Neural cell (in vitro differentiated cells): ENCODE measurements at regions not wholly inside any gene's neighbourhood (a gene's known extent, or its start where the extent isn't known, plus 50 kb on each side); places are given as distances from the start of the nearest gene placed in this dataset.

Experiments
- H2AFZ ChIP-seq: fragments of 200-600, 300-800 bp; sonication (generic), shearing (Covaris generic); 2 replicates; pipeline ENCODE4 v1.6.0; 2014; ENCODE audit warnings: low read depth, mild to moderate bottlenecking, antibody characterized with exemption, low read length, moderate library complexity
- H3F3A ChIP-seq: fragments of 200-600 bp; shearing (Covaris generic); 2 replicates; pipeline ENCODE4 v1.6.1; 2016; ENCODE audit warnings: mild to moderate bottlenecking, moderate library complexity, mixed read lengths, antibody characterized with exemption, low read length; ENCODE audit not compliant: insufficient read depth, poor library complexity, severe bottlenecking
- H3K27ac ChIP-seq: fragments of 200-600, 300-800 bp; sonication (generic), shearing (Covaris generic); 2 replicates; pipeline ENCODE4 v1.5.1; 2014; ENCODE audit warnings: mild to moderate bottlenecking, low read length, moderate library complexity
- H3K27me3 ChIP-seq: fragments of 300-800, 200-600 bp; sonication (generic), shearing (Covaris generic); 2 replicates; pipeline ENCODE4 v1.6.0; 2014; ENCODE audit warnings: mild to moderate bottlenecking, low read depth, low read length, moderate library complexity; ENCODE audit not compliant: insufficient read depth
- H3K36me3 ChIP-seq: fragments of 300-800, 200-600 bp; sonication (generic), shearing (Covaris generic); 2 replicates; pipeline ENCODE4 v1.5.1; 2014; ENCODE audit warnings: mild to moderate bottlenecking, antibody characterized with exemption, low read length, moderate library complexity; ENCODE audit not compliant: insufficient read depth
- H3K4me2 ChIP-seq: fragments of 300-800, 200-600 bp; sonication (generic), shearing (Covaris generic); 2 replicates; pipeline ENCODE4 v1.6.0; 2014; ENCODE audit warnings: mild to moderate bottlenecking, low read length
- H3K4me3 ChIP-seq: fragments of 300-800, 200-600 bp; sonication (generic), shearing (Covaris generic); 2 replicates; pipeline ENCODE4 v1.5.1; 2014; ENCODE audit warnings: mild to moderate bottlenecking, low read length, moderate library complexity
- H3K79me2 ChIP-seq: fragments of 200-600 bp; shearing (Covaris generic); replicated peaks from 2 replicates; pipeline ENCODE4 v1.6.0; 2014; ENCODE audit warnings: mild to moderate bottlenecking, low read length, moderate library complexity; ENCODE audit not compliant: insufficient read depth
- H3K9ac ChIP-seq: fragments of 300-800, 200-600 bp; sonication (generic), shearing (Covaris generic); 2 replicates; pipeline ENCODE4 v1.6.1; 2016; ENCODE audit warnings: mild to moderate bottlenecking, low read length, mixed read lengths
- H3K9me2 ChIP-seq: fragments of 200-600 bp; shearing (Covaris generic); 2 replicates; pipeline ENCODE4 v1.6.1; 2016; ENCODE audit warnings: mild to moderate bottlenecking, low read length, mixed read lengths; ENCODE audit not compliant: insufficient read depth
- H3K9me3 ChIP-seq: fragments of 200-600, 300-800 bp; sonication (generic), shearing (Covaris generic); 2 replicates; pipeline ENCODE4 v1.6.1; 2016; ENCODE audit warnings: mild to moderate bottlenecking, mixed run types, low read length, moderate library complexity, mixed read lengths
- H4K20me1 ChIP-seq: fragments of 200-600 bp; shearing (Covaris generic); 2 replicates; pipeline ENCODE4 v1.6.1; 2016; ENCODE audit warnings: mild to moderate bottlenecking, mixed run types; ENCODE audit not compliant: insufficient read depth
- EP300 ChIP-seq: fragments of 450-650 bp; conservative IDR thresholded peaks from 2 replicates; pipeline ENCODE4 v1.6.1; 2014; ENCODE audit warnings: antibody characterized with exemption, mild to moderate bottlenecking, moderate library complexity; ENCODE audit not compliant: poor library complexity, severe bottlenecking
- EZH2 ChIP-seq: fragments of 200-600, 300-800 bp; shearing (Covaris generic), sonication (generic); IDR thresholded peaks from 2 replicates; pipeline ENCODE4 v1.6.1; 2014; ENCODE audit warnings: antibody characterized with exemption, low read length, borderline replicate concordance, mild to moderate bottlenecking; ENCODE audit not compliant: insufficient read depth, poor library complexity, severe bottlenecking
- MXI1 ChIP-seq: fragments of 450-650 bp; conservative IDR thresholded peaks from 2 replicates; pipeline ENCODE4 v1.6.1; 2014; ENCODE audit warnings: antibody characterized with exemption, mild to moderate bottlenecking; ENCODE audit not compliant: poor library complexity, severe bottlenecking
- POLR2AphosphoS5 ChIP-seq: IDR thresholded peaks from 2 replicates; pipeline ENCODE4 v1.6.1; 2012
- RAD21 ChIP-seq: fragments of 450-650 bp; conservative IDR thresholded peaks from 2 replicates; pipeline ENCODE4 v1.6.1; 2014; ENCODE audit warnings: antibody characterized with exemption, mild to moderate bottlenecking, moderate library complexity
- REST ChIP-seq: IDR thresholded peaks from 2 replicates; pipeline ENCODE4 v1.6.1; 2012; ENCODE audit warnings: borderline replicate concordance
- SMC3 ChIP-seq: fragments of 450-650 bp; conservative IDR thresholded peaks from 2 replicates; pipeline ENCODE4 v1.6.1; 2014; ENCODE audit warnings: antibody characterized with exemption, mild to moderate bottlenecking, moderate library complexity; ENCODE audit not compliant: poor library complexity
- TAF1 ChIP-seq: IDR thresholded peaks from 2 replicates; pipeline ENCODE4 v1.6.1; 2012; ENCODE audit warnings: low read depth
- TF ChIP-seq, protein P1 (sequence below): fragments of 450-650 bp; IDR thresholded peaks from 2 replicates; pipeline ENCODE4 v1.5.1; 2014; ENCODE audit warnings: antibody characterized with exemption, mild to moderate bottlenecking, moderate library complexity; ENCODE audit not compliant: poor library complexity, severe bottlenecking

DNA sequence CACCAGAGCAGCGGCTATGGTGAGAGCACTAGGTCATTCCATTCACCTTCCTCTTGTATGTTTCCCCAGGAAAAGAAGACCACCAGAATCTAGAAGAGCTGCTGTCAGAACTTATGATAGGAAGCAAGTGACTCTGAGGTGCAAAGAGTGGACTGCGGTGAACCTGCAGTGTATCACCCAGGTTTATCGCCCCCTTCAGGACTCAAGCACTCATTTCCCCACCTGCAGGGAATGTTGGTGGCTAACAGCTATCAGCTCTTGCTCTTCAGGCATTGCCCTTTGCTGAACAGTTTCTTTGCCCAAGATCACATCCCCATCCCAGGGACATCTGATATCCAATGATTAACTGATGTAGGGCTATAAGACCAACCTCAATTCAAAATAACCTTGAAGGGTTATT lies 66.3 kb upstream of the IL6 start:
- no peaks in the 10 kb centered on the region for H4K20me1 ChIP-seq
- H3K27me3 ChIP-seq, result no peaks in the 10 kb centered on the region
- TF ChIP-seq EZH2 (no peak), MXI1 (no peak), POLR2AphosphoS5 (no peak), RAD21 (no peak), EP300 (no peak), REST (no peak), TAF1 (no peak), SMC3 (no peak)
- TF ChIP-seq, protein P1, sequence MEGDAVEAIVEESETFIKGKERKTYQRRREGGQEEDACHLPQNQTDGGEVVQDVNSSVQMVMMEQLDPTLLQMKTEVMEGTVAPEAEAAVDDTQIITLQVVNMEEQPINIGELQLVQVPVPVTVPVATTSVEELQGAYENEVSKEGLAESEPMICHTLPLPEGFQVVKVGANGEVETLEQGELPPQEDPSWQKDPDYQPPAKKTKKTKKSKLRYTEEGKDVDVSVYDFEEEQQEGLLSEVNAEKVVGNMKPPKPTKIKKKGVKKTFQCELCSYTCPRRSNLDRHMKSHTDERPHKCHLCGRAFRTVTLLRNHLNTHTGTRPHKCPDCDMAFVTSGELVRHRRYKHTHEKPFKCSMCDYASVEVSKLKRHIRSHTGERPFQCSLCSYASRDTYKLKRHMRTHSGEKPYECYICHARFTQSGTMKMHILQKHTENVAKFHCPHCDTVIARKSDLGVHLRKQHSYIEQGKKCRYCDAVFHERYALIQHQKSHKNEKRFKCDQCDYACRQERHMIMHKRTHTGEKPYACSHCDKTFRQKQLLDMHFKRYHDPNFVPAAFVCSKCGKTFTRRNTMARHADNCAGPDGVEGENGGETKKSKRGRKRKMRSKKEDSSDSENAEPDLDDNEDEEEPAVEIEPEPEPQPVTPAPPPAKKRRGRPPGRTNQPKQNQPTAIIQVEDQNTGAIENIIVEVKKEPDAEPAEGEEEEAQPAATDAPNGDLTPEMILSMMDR, result no peak
- no peak overlapping the region for H3K27ac ChIP-seq
- no peak overlapping the region for H3K9ac ChIP-seq
- no peak overlapping the region for H3K4me2 ChIP-seq
- H2AFZ ChIP-seq, result no peak overlapping the region
- no peaks in the 10 kb centered on the region for H3F3A ChIP-seq
- no peaks in the 10 kb centered on the region for H3K79me2 ChIP-seq
- H3K9me3 ChIP-seq, result no peaks in the 10 kb centered on the region
- H3K9me2 ChIP-seq, result no peaks in the 10 kb centered on the region
- no peak overlapping the region for H3K4me3 ChIP-seq
- no peaks in the 10 kb centered on the region for H3K36me3 ChIP-seq

- Histone ChIP-seq H3K4me2 (no peak overlapping the region), H2AFZ (no peak overlapping the region), H3K9ac (no peak overlapping the region), H3K9me3 (no peaks in the 10 kb centered on the region), H3K27ac (no peak overlapping the region), H3K9me2 (no peaks in the 10 kb centered on the region), H3F3A (no peaks in the 10 kb centered on the region), H3K79me2 (no peaks in the 10 kb centered on the region), H3K4me3 (no peak overlapping the region), H3K27me3 (no peaks in the 10 kb centered on the region), H4K20me1 (no peaks in the 10 kb centered on the region), H3K36me3 (no peaks in the 10 kb centered on the region)
- TF ChIP-seq EZH2 (no peak), EP300 (no peak), TAF1 (no peak), RAD21 (no peak), POLR2AphosphoS5 (no peak), SMC3 (no peak)
- TF ChIP-seq, protein P1, result no peak
Measured at GRCh38 chr7:22660293-22660692, 66.7 kb upstream of the IL6 start.
